ENCODE measurements at regions not wholly inside any gene's neighbourhood (a gene's known extent, or its start where the extent isn't known, plus 50 kb on each side); places are given as distances from the start of the nearest gene placed in this dataset.

GRCh38 chr4:162943263-162943662 lies 223.4 kb downstream of the NAF1 start:
- TF ChIP-seq, protein P1, sequence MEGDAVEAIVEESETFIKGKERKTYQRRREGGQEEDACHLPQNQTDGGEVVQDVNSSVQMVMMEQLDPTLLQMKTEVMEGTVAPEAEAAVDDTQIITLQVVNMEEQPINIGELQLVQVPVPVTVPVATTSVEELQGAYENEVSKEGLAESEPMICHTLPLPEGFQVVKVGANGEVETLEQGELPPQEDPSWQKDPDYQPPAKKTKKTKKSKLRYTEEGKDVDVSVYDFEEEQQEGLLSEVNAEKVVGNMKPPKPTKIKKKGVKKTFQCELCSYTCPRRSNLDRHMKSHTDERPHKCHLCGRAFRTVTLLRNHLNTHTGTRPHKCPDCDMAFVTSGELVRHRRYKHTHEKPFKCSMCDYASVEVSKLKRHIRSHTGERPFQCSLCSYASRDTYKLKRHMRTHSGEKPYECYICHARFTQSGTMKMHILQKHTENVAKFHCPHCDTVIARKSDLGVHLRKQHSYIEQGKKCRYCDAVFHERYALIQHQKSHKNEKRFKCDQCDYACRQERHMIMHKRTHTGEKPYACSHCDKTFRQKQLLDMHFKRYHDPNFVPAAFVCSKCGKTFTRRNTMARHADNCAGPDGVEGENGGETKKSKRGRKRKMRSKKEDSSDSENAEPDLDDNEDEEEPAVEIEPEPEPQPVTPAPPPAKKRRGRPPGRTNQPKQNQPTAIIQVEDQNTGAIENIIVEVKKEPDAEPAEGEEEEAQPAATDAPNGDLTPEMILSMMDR (IDR thresholded peaks at IDR 0.05 in 8 of 11, conservative IDR thresholded peaks at IDR 0.05 in 3 of 11): no peak
- TF ChIP-seq POLR2A (IDR thresholded peaks at IDR 0.05): no peak

Data from spleen (tissue), 7 donors.